ENCODE measurements at regions not wholly inside any gene's neighbourhood (a gene's known extent, or its start where the extent isn't known, plus 50 kb on each side); places are given as distances from the start of the nearest gene placed in this dataset.

- TF ChIP-seq L3MBTL2 (conservative IDR thresholded peaks at IDR 0.05) (no peak), PKNOX1 (IDR thresholded peaks at IDR 0.05) (peak; percentile 73), NFRKB (IDR thresholded peaks at IDR 0.05) (no peak), FOXM1 (IDR thresholded peaks at IDR 0.05; ENCODE audit: borderline replicate concordance) (no peak), SP1 (IDR thresholded peaks at IDR 0.05) (no peak), ELF4 (IDR thresholded peaks at IDR 0.05) (no peak)
These were observed 202.3 kb upstream of the NEIL3 start for GRCh38 chr4:177107288-177107921.

Measured in HEK293T (cell line).